ENCODE measurements at regions not wholly inside any gene's neighbourhood (a gene's known extent, or its start where the extent isn't known, plus 50 kb on each side); places are given as distances from the start of the nearest gene placed in this dataset.

DNA sequence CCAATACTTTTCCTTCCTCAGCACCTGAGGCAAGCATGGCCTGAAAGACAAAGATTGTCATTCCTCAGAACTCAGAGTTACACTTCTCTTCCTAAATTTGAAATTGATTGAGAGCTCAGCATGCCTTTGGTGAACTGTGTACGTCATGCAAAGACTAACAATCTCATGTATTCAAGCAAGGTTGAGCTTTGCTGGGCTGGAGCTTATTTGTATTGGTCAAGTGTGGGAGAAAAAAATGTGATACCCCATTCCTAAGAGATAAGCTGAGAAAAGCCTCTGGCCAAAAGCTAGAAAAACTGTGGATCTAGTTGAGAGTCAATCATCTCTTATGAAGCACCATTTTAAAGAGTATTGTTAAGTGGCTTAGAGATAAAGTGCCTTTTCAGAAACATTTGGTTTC is 392.2 kb downstream of the RASEF start:
- 100% methylated on average over 1 of the region's 1 CpG for WGBS (ENCODE audit: insufficient coverage)
- H3K9me3 Mint-ChIP-seq = peaks cover 0 to 2% (median 0%) of the 10 kb centered on the region in 7 donors
- no peak for DNase-seq
- Histone ChIP-seq H4K20me1 (ENCODE audit: insufficient read depth, low read length) (no peaks in the 10 kb centered on the region), H3K4me3 (replicated peaks in 1 of 3; ENCODE audit: low read depth in 2 of 3, low read length in 3 of 3) (no peak overlapping the region), H3K27ac (ENCODE audit: low read depth in 1 of 2, low read length in 2 of 2) (no peak overlapping the region), H3K27me3 (ENCODE audit: control insufficient read depth in 2 of 2, insufficient read depth in 2 of 2, low read length in 2 of 2) (no peaks in the 10 kb centered on the region), H3K9me3 (replicated peaks in 1 of 2; ENCODE audit: control insufficient read depth in 1 of 2, insufficient read depth in 1 of 2, low read length in 2 of 2) (no peaks in the 10 kb centered on the region), H3K79me2 (ENCODE audit: insufficient read depth, low read length) (no peaks in the 10 kb centered on the region), H3K4me2 (replicated peaks; ENCODE audit: extremely low read depth, low read length, poor library complexity, severe bottlenecking) (no peak overlapping the region), H3K9ac (ENCODE audit: insufficient read depth, low read length, poor library complexity, severe bottlenecking) (no peak overlapping the region), H3K36me3 (replicated peaks in 1 of 2; ENCODE audit: control insufficient read depth in 1 of 2, insufficient read depth in 2 of 2, low read length in 2 of 2) (no peaks in the 10 kb centered on the region), H3K4me1 (ENCODE audit: control insufficient read depth in 1 of 2, insufficient read depth in 2 of 2, low read length in 2 of 2) (no peaks in the 10 kb centered on the region), H2AFZ (ENCODE audit: insufficient read depth, low read depth, low read length, poor library complexity, severe bottlenecking) (no peak overlapping the region)
- H3K4me1 Mint-ChIP-seq = no peaks in the 10 kb centered on the region
- H3K27ac Mint-ChIP-seq = no peak overlapping the region
- H3K36me3 Mint-ChIP-seq = no peaks in the 10 kb centered on the region
- H3K27me3 Mint-ChIP-seq (ENCODE audit: low read depth in 3 of 3) = peaks cover 0 to 3% (median 0%) of the 10 kb centered on the region in 3 donors
- intact Hi-C loops (cut with micrococcal nuclease) = no loop called here
- TF ChIP-seq, protein P1, sequence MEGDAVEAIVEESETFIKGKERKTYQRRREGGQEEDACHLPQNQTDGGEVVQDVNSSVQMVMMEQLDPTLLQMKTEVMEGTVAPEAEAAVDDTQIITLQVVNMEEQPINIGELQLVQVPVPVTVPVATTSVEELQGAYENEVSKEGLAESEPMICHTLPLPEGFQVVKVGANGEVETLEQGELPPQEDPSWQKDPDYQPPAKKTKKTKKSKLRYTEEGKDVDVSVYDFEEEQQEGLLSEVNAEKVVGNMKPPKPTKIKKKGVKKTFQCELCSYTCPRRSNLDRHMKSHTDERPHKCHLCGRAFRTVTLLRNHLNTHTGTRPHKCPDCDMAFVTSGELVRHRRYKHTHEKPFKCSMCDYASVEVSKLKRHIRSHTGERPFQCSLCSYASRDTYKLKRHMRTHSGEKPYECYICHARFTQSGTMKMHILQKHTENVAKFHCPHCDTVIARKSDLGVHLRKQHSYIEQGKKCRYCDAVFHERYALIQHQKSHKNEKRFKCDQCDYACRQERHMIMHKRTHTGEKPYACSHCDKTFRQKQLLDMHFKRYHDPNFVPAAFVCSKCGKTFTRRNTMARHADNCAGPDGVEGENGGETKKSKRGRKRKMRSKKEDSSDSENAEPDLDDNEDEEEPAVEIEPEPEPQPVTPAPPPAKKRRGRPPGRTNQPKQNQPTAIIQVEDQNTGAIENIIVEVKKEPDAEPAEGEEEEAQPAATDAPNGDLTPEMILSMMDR (IDR thresholded peaks at IDR 0.05) = no peak
- no peak overlapping the region for H3K4me3 Mint-ChIP-seq

- Histone ChIP-seq H3K4me3 (replicated peaks in 1 of 3; ENCODE audit: low read depth in 2 of 3, low read length in 3 of 3) (no peak overlapping the region), H3K27ac (ENCODE audit: low read depth in 1 of 2, low read length in 2 of 2) (no peak overlapping the region), H4K20me1 (ENCODE audit: insufficient read depth, low read length) (no peaks in the 10 kb centered on the region), H3K9me3 (replicated peaks in 1 of 2; ENCODE audit: control insufficient read depth in 1 of 2, insufficient read depth in 1 of 2, low read length in 2 of 2) (no peaks in the 10 kb centered on the region), H3K36me3 (replicated peaks in 1 of 2; ENCODE audit: control insufficient read depth in 1 of 2, insufficient read depth in 2 of 2, low read length in 2 of 2) (no peaks in the 10 kb centered on the region), H3K9ac (ENCODE audit: insufficient read depth, low read length, poor library complexity, severe bottlenecking) (no peak overlapping the region), H2AFZ (ENCODE audit: insufficient read depth, low read depth, low read length, poor library complexity, severe bottlenecking) (no peak overlapping the region), H3K4me1 (ENCODE audit: control insufficient read depth in 1 of 2, insufficient read depth in 2 of 2, low read length in 2 of 2) (no peaks in the 10 kb centered on the region), H3K27me3 (ENCODE audit: control insufficient read depth in 2 of 2, insufficient read depth in 2 of 2, low read length in 2 of 2) (no peaks in the 10 kb centered on the region), H3K79me2 (ENCODE audit: insufficient read depth, low read length) (no peaks in the 10 kb centered on the region), H3K4me2 (replicated peaks; ENCODE audit: extremely low read depth, low read length, poor library complexity, severe bottlenecking) (no peak overlapping the region)
- TF ChIP-seq, protein P1 (IDR thresholded peaks at IDR 0.05) = no peak
- H3K27me3 Mint-ChIP-seq (ENCODE audit: low read depth in 3 of 3) = peaks cover 0 to 3% (median 0%) of the 10 kb centered on the region in 3 donors
- intact Hi-C loops (cut with micrococcal nuclease) = no loop called here
- DNase-seq = no peak
- no peak overlapping the region for H3K27ac Mint-ChIP-seq
- H3K4me3 Mint-ChIP-seq = no peak overlapping the region
- WGBS (ENCODE audit: insufficient coverage) = no CpG with 5 or more reads among the region's 1 CpG
- H3K9me3 Mint-ChIP-seq = peaks cover 0 to 2% (median 0%) of the 10 kb centered on the region in 7 donors
- H3K4me1 Mint-ChIP-seq = no peaks in the 10 kb centered on the region
- H3K36me3 Mint-ChIP-seq = no peaks in the 10 kb centered on the region
These were observed 389.7 kb downstream of the RASEF start for GRCh38 chr9:82673201-82673600.

Data from CD14-positive monocyte (primary cell).